IMR-90 (cell line): ENCODE measurements at regions not wholly inside any gene's neighbourhood (a gene's known extent, or its start where the extent isn't known, plus 50 kb on each side); places are given as distances from the start of the nearest gene placed in this dataset.

Experiments
- ATAC-seq: fragments of 200-7000 bp; cut with Tn5 transposase; 2 replicates; pipeline ENCODE4 v1.9.1; 2020; ENCODE audit warnings: low read depth, mild to moderate bottlenecking, moderate library complexity
- BruUV-seq: library from RNA; stranded (reverse); fragments of 400-500 nt; replicated peaks from 2 replicates; lab custom pipeline; 2021; lab: Mats Ljungman, UMichigan
- CTCF ChIA-PET: fragments of 300-600 bp; formaldehyde crosslinking; extraction: SDS; loops from one replicate; lab custom pipeline; 2021; ENCODE audit warnings: antibody characterized with exemption; lab: Yijun Ruan, JAX
- POLR2A ChIA-PET: fragments of 300-600 bp; sonication (Branson Sonifier 250); formaldehyde crosslinking; loops from one replicate; lab custom pipeline; 2022; ENCODE audit warnings: antibody characterized with exemption; ENCODE audit not compliant: unreplicated experiment; lab: Charles Lee
- DNase-seq: peaks from one replicate; pipeline ENCODE4 v3.0.0; 2013
- H2AFZ ChIP-seq: replicated peaks from 2 replicates; pipeline ENCODE3; 2013; ENCODE audit warnings: low read length, mild to moderate bottlenecking; ENCODE audit not compliant: poor library complexity
- H2AK5ac ChIP-seq: 2 replicates; pipeline ENCODE4 v1.6.1; 2013; ENCODE audit warnings: low read depth, low read length, inconsistent platforms
- H2AK9ac ChIP-seq: replicated peaks from 2 replicates; pipeline ENCODE3; 2013; ENCODE audit warnings: mild to moderate bottlenecking, low read depth, low read length, moderate library complexity; ENCODE audit not compliant: poor library complexity
- H2BK120ac ChIP-seq: 2 replicates; pipeline ENCODE4 v1.6.1; 2013; ENCODE audit warnings: low read depth, low read length, inconsistent platforms
- H2BK15ac ChIP-seq: 3 replicates; pipeline ENCODE4 v1.6.1; 2013; ENCODE audit warnings: low read depth, low read length, inconsistent platforms
- H2BK20ac ChIP-seq: 2 replicates; pipeline ENCODE4 v1.6.1; 2013; ENCODE audit warnings: low read depth, mild to moderate bottlenecking, inconsistent platforms, low read length, moderate library complexity
- H2BK5ac ChIP-seq: 2 replicates; pipeline ENCODE4 v1.6.1; 2013; ENCODE audit warnings: mild to moderate bottlenecking, low read depth, low read length, inconsistent platforms; ENCODE audit not compliant: poor library complexity, severe bottlenecking
- H3K14ac ChIP-seq: replicated peaks from 2 replicates; pipeline ENCODE4 v1.6.1; 2013; ENCODE audit warnings: low read depth, low read length, inconsistent platforms
- H3K18ac ChIP-seq: 2 replicates; pipeline ENCODE4 v1.6.1; 2013; ENCODE audit warnings: low read depth, low read length, control low read depth
- H3K23ac ChIP-seq: 2 replicates; pipeline ENCODE4 v1.6.1; 2013; ENCODE audit warnings: low read depth, low read length, inconsistent platforms
- H3K27ac ChIP-seq: 2 replicates; pipeline ENCODE4 v1.5.1; 2013; ENCODE audit warnings: mild to moderate bottlenecking, control low read depth, low read length; ENCODE audit not compliant: insufficient read depth
- H3K27me3 ChIP-seq: 2 replicates; pipeline ENCODE4 v1.6.1; 2013; ENCODE audit warnings: low read length; ENCODE audit not compliant: control insufficient read depth, insufficient read depth
- H3K36me3 ChIP-seq: 2 replicates; pipeline ENCODE4 v1.6.1; 2013; ENCODE audit warnings: low read length, mixed read lengths; ENCODE audit not compliant: control insufficient read depth, insufficient read depth
- H3K4ac ChIP-seq: 2 replicates; pipeline ENCODE4 v1.6.1; 2013; ENCODE audit warnings: low read depth, low read length, inconsistent platforms
- H3K4me1 ChIP-seq: 2 replicates; pipeline ENCODE4 v1.6.1; 2013; ENCODE audit warnings: low read length, mixed read lengths; ENCODE audit not compliant: control insufficient read depth, insufficient read depth
- H3K4me2 ChIP-seq: 2 replicates; pipeline ENCODE4 v1.6.1; 2013; ENCODE audit warnings: low read depth, mild to moderate bottlenecking, control low read depth, low read length, moderate library complexity
- H3K4me3 ChIP-seq: 2 replicates; pipeline ENCODE4 v1.5.1; 2013; ENCODE audit warnings: low read depth, mild to moderate bottlenecking, control low read depth, low read length, moderate library complexity; ENCODE audit not compliant: insufficient read depth
- H3K56ac ChIP-seq: 2 replicates; pipeline ENCODE4 v1.6.1; 2013; ENCODE audit warnings: low read length, inconsistent platforms; ENCODE audit not compliant: insufficient read depth; ENCODE audit errors: extremely low read depth
- H3K79me1 ChIP-seq, 2 experiments: 2 replicates each; pipeline ENCODE4 v1.6.1; 2013; ENCODE audit warnings: low read length in 2 of 2, inconsistent platforms in 1 of 2, low read depth in 1 of 2
- H3K9ac ChIP-seq: 2 replicates; pipeline ENCODE4 v1.6.1; 2013; ENCODE audit warnings: low read depth, low read length, control low read depth
- H3K9me1 ChIP-seq: 2 replicates; pipeline ENCODE4 v1.6.1; 2013; ENCODE audit warnings: low read length, inconsistent platforms; ENCODE audit not compliant: insufficient read depth
- H3K9me3 ChIP-seq: 2 replicates; pipeline ENCODE4 v1.6.1; 2013; ENCODE audit warnings: low read length; ENCODE audit not compliant: control insufficient read depth, insufficient read depth
- H4K20me1 ChIP-seq: 2 replicates; pipeline ENCODE4 v1.6.1; 2013; ENCODE audit warnings: low read length, inconsistent platforms; ENCODE audit not compliant: insufficient read depth
- H4K5ac ChIP-seq: 2 replicates; pipeline ENCODE4 v1.6.1; 2013; ENCODE audit warnings: mild to moderate bottlenecking, low read depth, low read length, control low read depth
- H4K8ac ChIP-seq, 2 experiments: 2 replicates each; pipeline ENCODE4 v1.6.1; 2013; ENCODE audit warnings: low read depth in 2 of 2, low read length in 2 of 2, control low read depth in 1 of 2, inconsistent platforms in 1 of 2
- H4K91ac ChIP-seq: 2 replicates; pipeline ENCODE4 v1.6.1; 2013; ENCODE audit warnings: low read depth, low read length, inconsistent platforms; ENCODE audit not compliant: insufficient read depth
- BHLHE40 ChIP-seq: fragments of 150-350 bp; IDR thresholded peaks from 2 replicates; pipeline ENCODE4 v1.6.1; 2016; ENCODE audit warnings: mild to moderate bottlenecking, low read depth, low read length
- CEBPB ChIP-seq: IDR thresholded peaks from 2 replicates; pipeline ENCODE4 v1.6.1; 2012; ENCODE audit warnings: low read depth, low read length, improper control_type of control experiment
- RAD21 ChIP-seq: IDR thresholded peaks from 2 replicates; pipeline ENCODE4 v1.6.1; 2012; ENCODE audit warnings: low read length, improper control_type of control experiment
- SMC3 ChIP-seq: fragments of 150-350 bp; IDR thresholded peaks from 2 replicates; pipeline ENCODE4 v1.6.1; 2016; ENCODE audit warnings: low read depth, mild to moderate bottlenecking, antibody characterized with exemption, low read length, moderate library complexity
- WGBS, 2 experiments: methylation state at CpG; one replicate each; pipeline versions ENCODE4 v1.1.5 to v1.1.7; 2013; ENCODE audit warnings: missing lambda C conversion rate in 2 of 2; ENCODE audit not compliant: insufficient read length in 1 of 2; ENCODE audit errors: extremely low coverage in 2 of 2; 5-methylcytosine and 5-hydroxymethylcytosine counted together
- dilution Hi-C: fragments of 300-500 bp; cut with HindIII; formaldehyde crosslinking; loops from one replicate; pipeline ENCODE4 v1.14.3; 2018; ENCODE audit warnings: low sequenced_read_pairs; ENCODE audit not compliant: unreplicated experiment
- in situ Hi-C: fragments of 300-500 bp; cut with MboI; formaldehyde crosslinking; loops from 3 replicates; pipeline ENCODE4 v1.14.3; 2019; ENCODE audit warnings: low sequenced_read_pairs, inconsistent platforms, mixed read lengths
- intact Hi-C: fragments of 100-400 bp; cut with micrococcal nuclease; formaldehyde crosslinking; loops from 2 replicates; pipeline ENCODE4 v1.10.0; 2022
- TF ChIP-seq, protein P1 (sequence below): conservative IDR thresholded peaks from 2 replicates; pipeline ENCODE4 v1.5.1; 2012; ENCODE audit warnings: mild to moderate bottlenecking, low read depth, low read length, improper control_type of control experiment
- TF ChIP-seq, protein P2 (sequence below): fragments of 150-350 bp; IDR thresholded peaks from 2 replicates; pipeline ENCODE4 v1.6.1; 2017; ENCODE audit warnings: mild to moderate bottlenecking, antibody characterized with exemption, low read length, low read depth

DNA sequence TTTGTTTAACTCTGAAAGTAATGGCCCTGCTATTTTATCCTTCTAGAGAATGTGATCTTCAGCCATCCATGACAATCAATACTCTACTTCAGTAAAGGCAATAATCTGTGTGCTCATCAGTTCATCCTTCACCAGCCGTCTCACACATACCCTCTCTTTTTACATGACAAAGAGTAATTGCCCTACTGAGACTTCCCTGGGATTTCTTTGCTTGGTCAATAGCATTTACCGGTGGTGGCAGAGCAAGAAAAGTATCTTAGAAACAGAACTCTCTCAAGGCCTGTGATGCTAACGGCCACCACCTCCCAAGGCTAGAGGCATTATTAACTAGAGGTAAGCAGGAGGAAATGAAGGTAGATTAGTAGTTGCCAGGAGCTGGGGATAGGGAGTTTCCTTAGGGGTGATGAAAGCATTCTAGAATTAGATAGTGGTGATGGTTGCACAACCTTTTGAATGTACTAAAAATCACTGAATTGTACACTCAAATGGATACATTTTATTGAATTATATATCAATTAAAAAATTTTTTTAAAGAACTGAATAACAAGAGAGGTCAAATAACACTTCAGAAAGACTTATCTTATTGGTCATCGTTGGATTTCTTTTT lies 57.9 kb upstream of the EPC2 start:
- ChIA-PET POLR2A (no interaction called here), CTCF (no interaction called here)
- H4K8ac ChIP-seq, result no peak overlapping the region
- H3K56ac ChIP-seq, result no peak overlapping the region
- no peak for ATAC-seq
- intact Hi-C loops (no loop called here), dilution Hi-C loops (no loop called here), in situ Hi-C loops (no loop called here)
- no peaks in the 10 kb centered on the region for H3K9me1 ChIP-seq
- H3K23ac ChIP-seq, result no peak overlapping the region
- H4K91ac ChIP-seq, result no peak overlapping the region
- no peak overlapping the region for H4K5ac ChIP-seq
- H4K20me1 ChIP-seq, result no peaks in the 10 kb centered on the region
- H3K18ac ChIP-seq, result no peak overlapping the region
- H3K14ac ChIP-seq, result no peak overlapping the region
- H3K4me1 ChIP-seq, result no peaks in the 10 kb centered on the region
- H3K79me1 ChIP-seq, result no peaks in the 10 kb centered on the region
- H2BK120ac ChIP-seq, result no peak overlapping the region
- no peaks in the 10 kb centered on the region for H3K27me3 ChIP-seq
- no CpG with 5 or more reads among the region's 4 CpGs for WGBS, 2 experiments
- no TSS peak for BruUV-seq
- H2BK15ac ChIP-seq, result no peak overlapping the region
- TF ChIP-seq, protein P1, sequence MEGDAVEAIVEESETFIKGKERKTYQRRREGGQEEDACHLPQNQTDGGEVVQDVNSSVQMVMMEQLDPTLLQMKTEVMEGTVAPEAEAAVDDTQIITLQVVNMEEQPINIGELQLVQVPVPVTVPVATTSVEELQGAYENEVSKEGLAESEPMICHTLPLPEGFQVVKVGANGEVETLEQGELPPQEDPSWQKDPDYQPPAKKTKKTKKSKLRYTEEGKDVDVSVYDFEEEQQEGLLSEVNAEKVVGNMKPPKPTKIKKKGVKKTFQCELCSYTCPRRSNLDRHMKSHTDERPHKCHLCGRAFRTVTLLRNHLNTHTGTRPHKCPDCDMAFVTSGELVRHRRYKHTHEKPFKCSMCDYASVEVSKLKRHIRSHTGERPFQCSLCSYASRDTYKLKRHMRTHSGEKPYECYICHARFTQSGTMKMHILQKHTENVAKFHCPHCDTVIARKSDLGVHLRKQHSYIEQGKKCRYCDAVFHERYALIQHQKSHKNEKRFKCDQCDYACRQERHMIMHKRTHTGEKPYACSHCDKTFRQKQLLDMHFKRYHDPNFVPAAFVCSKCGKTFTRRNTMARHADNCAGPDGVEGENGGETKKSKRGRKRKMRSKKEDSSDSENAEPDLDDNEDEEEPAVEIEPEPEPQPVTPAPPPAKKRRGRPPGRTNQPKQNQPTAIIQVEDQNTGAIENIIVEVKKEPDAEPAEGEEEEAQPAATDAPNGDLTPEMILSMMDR, result no peak
- TF ChIP-seq RAD21, result no peak
- TF ChIP-seq CEBPB, result no peak
- TF ChIP-seq SMC3, result no peak
- TF ChIP-seq, protein P2, sequence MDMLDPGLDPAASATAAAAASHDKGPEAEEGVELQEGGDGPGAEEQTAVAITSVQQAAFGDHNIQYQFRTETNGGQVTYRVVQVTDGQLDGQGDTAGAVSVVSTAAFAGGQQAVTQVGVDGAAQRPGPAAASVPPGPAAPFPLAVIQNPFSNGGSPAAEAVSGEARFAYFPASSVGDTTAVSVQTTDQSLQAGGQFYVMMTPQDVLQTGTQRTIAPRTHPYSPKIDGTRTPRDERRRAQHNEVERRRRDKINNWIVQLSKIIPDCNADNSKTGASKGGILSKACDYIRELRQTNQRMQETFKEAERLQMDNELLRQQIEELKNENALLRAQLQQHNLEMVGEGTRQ, result no peak
- no peak for TF ChIP-seq BHLHE40
- no peak for DNase-seq
- no peak overlapping the region for H2AK5ac ChIP-seq
- H2BK5ac ChIP-seq, result no peak overlapping the region
- no peak overlapping the region for H2AFZ ChIP-seq
- no peak overlapping the region for H2BK20ac ChIP-seq
- H2AK9ac ChIP-seq, result no peak overlapping the region
- H3K36me3 ChIP-seq, result no peaks in the 10 kb centered on the region
- H3K4ac ChIP-seq, result no peak overlapping the region
- no peak overlapping the region for H3K9ac ChIP-seq
- no peak overlapping the region for H3K4me2 ChIP-seq
- no peaks in the 10 kb centered on the region for H3K9me3 ChIP-seq
- H3K27ac ChIP-seq, result no peak overlapping the region
- no peak overlapping the region for H3K4me3 ChIP-seq
